Gastrocnemius medialis (tissue), 4 donors: ENCODE measurements at regions not wholly inside any gene's neighbourhood (a gene's known extent, or its start where the extent isn't known, plus 50 kb on each side); places are given as distances from the start of the nearest gene placed in this dataset.

Experiments
- ATAC-seq, 2 donors: fragments of 150-250 bp; one replicate each; pipeline ENCODE4 v1.9.1; 2016
- DNase-seq, 2 donors: peaks; one replicate each; pipeline ENCODE4 v3.0.0-alpha.2; 2019
- H3K27ac ChIP-seq, 4 donors: fragments of 200-600 bp; sonication (generic); 1 replicate in 1 of 4; 2 replicates in 3 of 4; pipeline ENCODE4 v1.5.1; 2016 to 2018; ENCODE audit warnings: mild to moderate bottlenecking in 2 of 4, moderate library complexity in 1 of 4
- H3K27me3 ChIP-seq, 3 donors: fragments of 200-600 bp; sonication (generic) in 2 of 3; 1 replicate in 1 of 3; 2 replicates in 2 of 3; pipeline versions ENCODE4 v1.5.1 to v1.6.0; 2016 to 2019; ENCODE audit warnings: mild to moderate bottlenecking in 1 of 3, moderate library complexity in 1 of 3
- H3K36me3 ChIP-seq, 2 donors: fragments of 200-600 bp; sonication (generic) in 1 of 2; one replicate each; pipeline ENCODE4 v1.5.1; 2017 to 2018
- H3K4me1 ChIP-seq, 2 donors: fragments of 200-600 bp; sonication (generic) in 1 of 2; one replicate each; pipeline ENCODE4 v1.5.1; 2016 to 2017; ENCODE audit warnings: mild to moderate bottlenecking in 2 of 2
- H3K4me3 ChIP-seq, 4 donors: fragments of 200-600 bp; sonication (generic) in 3 of 4; 1 replicate in 1 of 4; 2 replicates in 3 of 4; pipeline ENCODE4 v1.5.1; 2016 to 2019; ENCODE audit warnings: mild to moderate bottlenecking in 2 of 4
- H3K9me3 ChIP-seq, 3 donors: fragments of 200-600 bp; sonication (generic) in 2 of 3; 1 replicate in 1 of 3; 2 replicates in 2 of 3; pipeline ENCODE4 v1.5.1; 2016 to 2019
- POLR2A ChIP-seq, 2 donors: fragments of 450-650 bp; IDR thresholded peaks; one replicate each; pipeline ENCODE4 v1.6.1; 2017; ENCODE audit warnings: antibody characterized with exemption in 2 of 2, mild to moderate bottlenecking in 2 of 2, moderate library complexity in 2 of 2
- in situ Hi-C, 4 donors: fragments of 200-750 bp; cut with MboI; loops; one replicate each; pipeline versions ENCODE4 v1.15.0 to v1.8.0; 2017; ENCODE audit warnings: low sequenced_read_pairs in 4 of 4
- intact Hi-C: fragments of 100-400 bp; cut with DNase I; formaldehyde crosslinking; loops from one replicate; pipeline ENCODE4 v1.15.1; 2023; ENCODE audit warnings: low total_unique reads
- TF ChIP-seq, protein P1 (sequence below), 5 experiments: fragments of 450-650 bp in 3 of 5; fragments of 200-600 bp in 2 of 5; sonication (generic) in 2 of 5; IDR thresholded peaks in 4 of 5; conservative IDR thresholded peaks in 1 of 5; 1 replicate in 4 of 5; 2 replicates in 1 of 5; pipeline ENCODE4 v1.5.1; 2016 to 2019; ENCODE audit warnings: antibody characterized with exemption in 5 of 5, mild to moderate bottlenecking in 3 of 5, moderate library complexity in 3 of 5

DNA sequence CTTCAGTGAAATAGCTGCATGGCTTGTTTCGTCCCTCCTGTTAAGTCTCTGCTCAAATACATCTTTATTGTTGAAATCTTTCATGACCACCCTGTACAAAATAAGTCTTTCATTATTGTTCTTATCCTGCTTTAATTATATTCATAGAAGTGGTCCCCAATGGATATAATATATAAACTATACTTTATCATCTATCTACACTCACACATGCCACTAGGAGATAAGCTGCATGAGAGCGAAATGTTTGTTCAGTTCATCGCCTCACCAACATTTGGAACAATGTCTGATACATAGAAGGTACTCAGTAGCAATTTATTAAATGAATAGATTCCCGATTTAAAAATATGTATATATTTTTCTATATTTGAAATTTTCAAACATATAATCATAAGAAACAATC lies 254.0 kb upstream of the ATXN7L3B start:
- DNase-seq (no peak), ATAC-seq (no peak)
- TF ChIP-seq, protein P1, sequence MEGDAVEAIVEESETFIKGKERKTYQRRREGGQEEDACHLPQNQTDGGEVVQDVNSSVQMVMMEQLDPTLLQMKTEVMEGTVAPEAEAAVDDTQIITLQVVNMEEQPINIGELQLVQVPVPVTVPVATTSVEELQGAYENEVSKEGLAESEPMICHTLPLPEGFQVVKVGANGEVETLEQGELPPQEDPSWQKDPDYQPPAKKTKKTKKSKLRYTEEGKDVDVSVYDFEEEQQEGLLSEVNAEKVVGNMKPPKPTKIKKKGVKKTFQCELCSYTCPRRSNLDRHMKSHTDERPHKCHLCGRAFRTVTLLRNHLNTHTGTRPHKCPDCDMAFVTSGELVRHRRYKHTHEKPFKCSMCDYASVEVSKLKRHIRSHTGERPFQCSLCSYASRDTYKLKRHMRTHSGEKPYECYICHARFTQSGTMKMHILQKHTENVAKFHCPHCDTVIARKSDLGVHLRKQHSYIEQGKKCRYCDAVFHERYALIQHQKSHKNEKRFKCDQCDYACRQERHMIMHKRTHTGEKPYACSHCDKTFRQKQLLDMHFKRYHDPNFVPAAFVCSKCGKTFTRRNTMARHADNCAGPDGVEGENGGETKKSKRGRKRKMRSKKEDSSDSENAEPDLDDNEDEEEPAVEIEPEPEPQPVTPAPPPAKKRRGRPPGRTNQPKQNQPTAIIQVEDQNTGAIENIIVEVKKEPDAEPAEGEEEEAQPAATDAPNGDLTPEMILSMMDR (IDR thresholded peaks at IDR 0.05 in 4 of 5, conservative IDR thresholded peaks at IDR 0.05 in 1 of 5) = no peak
- TF ChIP-seq POLR2A (IDR thresholded peaks at IDR 0.05) = no peak
- in situ Hi-C loops = no loop called here
- Histone ChIP-seq H3K9me3 (no peaks in the 10 kb centered on the region), H3K4me3 (no peak overlapping the region), H3K4me1 (no peaks in the 10 kb centered on the region), H3K27ac (no peak overlapping the region), H3K36me3 (no peaks in the 10 kb centered on the region), H3K27me3 (no peaks in the 10 kb centered on the region)
- intact Hi-C loops = no loop called here

DNA sequence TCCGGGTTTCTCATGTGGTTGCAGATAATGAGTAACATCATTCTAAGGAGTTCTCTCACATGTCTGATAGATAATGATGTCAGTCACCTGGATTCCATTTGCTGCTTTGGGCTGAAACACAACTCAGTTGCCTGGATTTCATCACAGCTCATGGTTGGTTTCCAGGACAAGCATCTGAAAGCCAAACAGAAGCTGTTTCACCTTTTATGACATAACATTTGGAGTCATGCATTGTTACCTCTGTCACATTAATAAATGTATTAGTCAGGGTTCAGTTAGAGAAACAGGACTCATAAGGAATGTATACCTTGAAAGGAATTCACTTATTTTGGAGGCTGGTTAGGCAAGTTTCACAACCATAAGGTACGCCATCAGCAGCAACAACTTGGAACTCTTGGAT lies 251.9 kb upstream of the ATXN7L3B start:
- Histone ChIP-seq H3K4me3 (no peak overlapping the region), H3K36me3 (no peaks in the 10 kb centered on the region), H3K9me3 (no peaks in the 10 kb centered on the region), H3K27ac (no peak overlapping the region), H3K4me1 (no peaks in the 10 kb centered on the region), H3K27me3 (no peaks in the 10 kb centered on the region)
- TF ChIP-seq, protein P1 (IDR thresholded peaks at IDR 0.05 in 4 of 5, conservative IDR thresholded peaks at IDR 0.05 in 1 of 5) = no peak
- TF ChIP-seq POLR2A (IDR thresholded peaks at IDR 0.05) = no peak
- intact Hi-C loops = no loop called here
- DNase-seq (no peak), ATAC-seq (no peak)
- in situ Hi-C loops = no loop called here

DNA sequence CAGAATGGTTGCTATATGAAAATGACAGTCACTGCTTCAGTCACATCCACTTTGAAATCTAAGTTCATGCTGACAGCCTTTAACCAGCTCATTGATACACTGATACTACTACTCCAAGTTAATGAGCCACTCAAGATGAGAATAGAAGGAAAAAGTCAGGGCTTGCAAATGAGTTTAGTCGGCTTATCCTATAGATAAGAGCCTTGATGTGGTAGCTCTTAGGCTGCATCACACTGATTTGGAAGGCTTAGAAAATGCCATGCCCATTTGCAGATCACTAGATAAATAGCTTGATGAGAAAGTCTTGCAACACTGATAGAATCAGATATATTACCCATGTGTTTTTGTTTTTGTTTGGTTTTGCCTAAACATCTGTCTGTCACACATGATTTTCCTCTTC lies 251.4 kb upstream of the ATXN7L3B start:
- no peaks in the 10 kb centered on the region for H3K4me1 ChIP-seq
- no peak for DNase-seq
- no peaks in the 10 kb centered on the region for H3K27me3 ChIP-seq
- TF ChIP-seq, protein P1 (IDR thresholded peaks at IDR 0.05 in 4 of 5, conservative IDR thresholded peaks at IDR 0.05 in 1 of 5) = no peak
- TF ChIP-seq POLR2A (IDR thresholded peaks at IDR 0.05) = no peak
- H3K27ac ChIP-seq = no peak overlapping the region
- H3K9me3 ChIP-seq = no peaks in the 10 kb centered on the region
- intact Hi-C loops (no loop called here), in situ Hi-C loops (no loop called here)
- no peak overlapping the region for H3K4me3 ChIP-seq
- ATAC-seq = no peak
- H3K36me3 ChIP-seq = no peaks in the 10 kb centered on the region

DNA sequence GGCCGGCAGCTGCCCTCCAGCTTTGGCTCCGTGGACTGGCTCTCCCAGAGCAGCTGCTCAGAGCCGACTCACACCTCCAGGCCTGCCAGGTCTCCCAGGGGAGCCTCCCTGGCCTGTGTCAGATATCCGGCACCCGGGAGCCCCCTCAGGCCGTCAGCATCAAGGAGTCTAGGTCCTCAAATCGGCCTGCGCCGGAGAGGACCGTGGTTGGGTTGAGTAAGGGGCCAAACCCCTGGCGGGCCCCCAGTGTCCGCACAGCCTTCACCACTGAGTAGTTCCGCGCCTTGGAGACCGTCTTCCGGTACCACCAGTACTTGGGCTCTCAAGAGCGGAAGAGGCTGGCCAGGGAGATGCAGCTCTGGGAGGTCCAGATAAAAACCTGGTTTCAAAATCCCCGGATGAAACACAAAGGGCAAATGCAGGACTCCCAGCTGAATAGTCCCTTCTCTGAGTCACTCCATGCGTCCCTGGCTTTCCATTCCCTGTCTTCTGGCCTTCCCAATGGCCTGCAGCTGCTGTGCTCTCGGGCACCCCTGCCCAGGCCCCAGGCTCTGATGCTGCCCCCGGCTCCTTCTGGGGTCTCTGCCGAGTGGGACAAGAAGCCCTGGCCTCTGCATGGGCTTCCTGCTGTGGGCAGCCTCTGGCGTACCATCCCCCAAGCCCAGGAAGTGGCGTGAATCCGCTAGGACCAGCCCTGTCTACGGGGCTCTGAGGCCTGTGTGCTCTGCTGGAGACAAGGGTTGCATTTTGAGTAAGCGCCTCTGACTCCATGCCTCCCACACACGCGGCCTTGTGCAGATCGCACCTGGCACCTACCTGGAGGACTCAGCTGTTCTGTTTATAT lies 245.1 kb upstream of the ATXN7L3B start:
- no peaks in the 10 kb centered on the region for H3K27me3 ChIP-seq
- H3K9me3 ChIP-seq = no peaks in the 10 kb centered on the region
- no peak overlapping the region for H3K4me3 ChIP-seq
- H3K36me3 ChIP-seq = no peaks in the 10 kb centered on the region
- H3K4me1 ChIP-seq = no peaks in the 10 kb centered on the region
- TF ChIP-seq, protein P1 (IDR thresholded peaks at IDR 0.05 in 4 of 5, conservative IDR thresholded peaks at IDR 0.05 in 1 of 5) = no peak
- TF ChIP-seq POLR2A (IDR thresholded peaks at IDR 0.05) = no peak
- no peak overlapping the region for H3K27ac ChIP-seq
- in situ Hi-C loops = no loop called here
- DNase-seq (no peak), ATAC-seq (no peak)
- intact Hi-C loops = no loop called here
